ENCODE measurements at regions not wholly inside any gene's neighbourhood (a gene's known extent, or its start where the extent isn't known, plus 50 kb on each side); places are given as distances from the start of the nearest gene placed in this dataset.
A peak's percentile ranks its signal among the peaks of the same experiment; 100 is the strongest.

- no peak for TF ChIP-seq NFIX (CRISPR knock-in tag; IDR thresholded peaks at IDR 0.05; ENCODE audit: low read depth)
- no peak for TF ChIP-seq ETV1 (tag; conservative IDR thresholded peaks at IDR 0.05; ENCODE audit: low read depth)
- TF ChIP-seq NCOA6 (IDR thresholded peaks at IDR 0.05), result no peak
- no peak for TF ChIP-seq PURB (CRISPR knock-in tag; IDR thresholded peaks at IDR 0.05; ENCODE audit: low read depth)
- TF ChIP-seq KDM2B (CRISPR knock-in tag; IDR thresholded peaks at IDR 0.05), result no peak
- no peak for TF ChIP-seq CEBPG (CRISPR knock-in tag; IDR thresholded peaks at IDR 0.05)
- TF ChIP-seq CEBPG (tag; conservative IDR thresholded peaks at IDR 0.05 in 1 of 2, IDR thresholded peaks at IDR 0.05 in 1 of 2), result peak in 1 of 2 experiments; percentile 28; a peak in 2 of 4 replicates
- no peak for TF ChIP-seq NR2F6 (CRISPR knock-in tag; IDR thresholded peaks at IDR 0.05)
- TF ChIP-seq POLR2B (IDR thresholded peaks at IDR 0.05; ENCODE audit: low read depth, partially characterized antibody), result no peak
- TF ChIP-seq SOX6 (IDR thresholded peaks at IDR 0.05), result peak; percentile 74; the same call in 1 of the 2 replicates
- TF ChIP-seq CBX8 (IDR thresholded peaks at IDR 0.05; ENCODE audit: borderline replicate concordance, extremely low read depth, low read depth, low read length, poor library complexity, severe bottlenecking), result no peak
- TF ChIP-seq JUND (IDR thresholded peaks at IDR 0.05; ENCODE audit: borderline replicate concordance, low read depth, low read length), result no peak
- peak; percentile 59; the same call in 1 of the 3 replicates for TF ChIP-seq JUND (tag; IDR thresholded peaks at IDR 0.05; ENCODE audit: borderline replicate concordance, low read depth, low read length)
- no peak for TF ChIP-seq ZNF41 (CRISPR knock-in tag; conservative IDR thresholded peaks at IDR 0.05)
- no peak for TF ChIP-seq SAFB2 (IDR thresholded peaks at IDR 0.05; ENCODE audit: borderline replicate concordance, low read depth, low read length, severe bottlenecking)
- TF ChIP-seq SMAD4 (CRISPR knock-in tag; conservative IDR thresholded peaks at IDR 0.05), result no peak
- TF ChIP-seq SPI1 (IDR thresholded peaks at IDR 0.05; ENCODE audit: borderline replicate concordance, low read depth, low read length), result peak; percentile 88; the same call in 1 of the 2 replicates
- TF ChIP-seq E4F1 (CRISPR knock-in tag; IDR thresholded peaks at IDR 0.05; ENCODE audit: borderline replicate concordance), result no peak
Observed at GRCh38 chr11:96607864-96608558, 218.2 kb downstream of the JRKL start (continued).

All from K562 (cell line).